ENCODE measurements at regions not wholly inside any gene's neighbourhood (a gene's known extent, or its start where the extent isn't known, plus 50 kb on each side); places are given as distances from the start of the nearest gene placed in this dataset.

DNA sequence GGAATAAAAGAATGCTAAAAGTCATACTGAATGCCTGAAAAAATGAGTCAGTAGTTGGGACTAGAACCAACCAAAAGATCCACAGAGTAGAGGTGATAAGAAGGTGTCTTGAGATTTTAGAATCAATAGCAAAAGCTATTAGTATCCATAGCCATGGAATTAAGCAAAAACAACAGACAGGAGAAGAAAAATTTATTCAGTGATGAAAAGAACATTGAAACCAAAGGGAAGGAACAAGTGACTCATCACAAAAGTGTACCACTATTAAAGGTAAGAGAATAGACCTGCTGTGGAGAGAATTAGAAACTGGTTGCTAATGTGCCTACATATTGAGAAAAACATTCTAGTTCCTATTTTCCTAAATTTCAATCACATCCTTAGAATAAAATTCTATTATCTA, 182.0 kb upstream of the NEIL3 start:
- no peak for TF ChIP-seq POLR2A (IDR thresholded peaks at IDR 0.05)
- TF ChIP-seq, protein P1, sequence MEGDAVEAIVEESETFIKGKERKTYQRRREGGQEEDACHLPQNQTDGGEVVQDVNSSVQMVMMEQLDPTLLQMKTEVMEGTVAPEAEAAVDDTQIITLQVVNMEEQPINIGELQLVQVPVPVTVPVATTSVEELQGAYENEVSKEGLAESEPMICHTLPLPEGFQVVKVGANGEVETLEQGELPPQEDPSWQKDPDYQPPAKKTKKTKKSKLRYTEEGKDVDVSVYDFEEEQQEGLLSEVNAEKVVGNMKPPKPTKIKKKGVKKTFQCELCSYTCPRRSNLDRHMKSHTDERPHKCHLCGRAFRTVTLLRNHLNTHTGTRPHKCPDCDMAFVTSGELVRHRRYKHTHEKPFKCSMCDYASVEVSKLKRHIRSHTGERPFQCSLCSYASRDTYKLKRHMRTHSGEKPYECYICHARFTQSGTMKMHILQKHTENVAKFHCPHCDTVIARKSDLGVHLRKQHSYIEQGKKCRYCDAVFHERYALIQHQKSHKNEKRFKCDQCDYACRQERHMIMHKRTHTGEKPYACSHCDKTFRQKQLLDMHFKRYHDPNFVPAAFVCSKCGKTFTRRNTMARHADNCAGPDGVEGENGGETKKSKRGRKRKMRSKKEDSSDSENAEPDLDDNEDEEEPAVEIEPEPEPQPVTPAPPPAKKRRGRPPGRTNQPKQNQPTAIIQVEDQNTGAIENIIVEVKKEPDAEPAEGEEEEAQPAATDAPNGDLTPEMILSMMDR (IDR thresholded peaks at IDR 0.05) = no peak

All from adrenal gland (tissue), 5 donors.